ENCODE measurements at regions not wholly inside any gene's neighbourhood (a gene's known extent, or its start where the extent isn't known, plus 50 kb on each side); places are given as distances from the start of the nearest gene placed in this dataset.

GRCh38 chr13:74485757-74486156, 351.6 kb upstream of the KLF12 start:
- Histone ChIP-seq H3K4me2 (ENCODE audit: insufficient read depth, low read length) (no peak overlapping the region), H3K36me3 (ENCODE audit: control insufficient read depth, insufficient read depth, low read length) (no peaks in the 10 kb centered on the region), H3K79me2 (ENCODE audit: control insufficient read depth, insufficient read depth, low read length) (no peaks in the 10 kb centered on the region), H3K4me3 (no peak overlapping the region), H4K20me1 (replicated peaks; ENCODE audit: control insufficient read depth, insufficient read depth, low read length) (no peaks in the 10 kb centered on the region), H3K27ac (ENCODE audit: extremely low read depth, low read depth, low read length) (no peak overlapping the region), H3K9me3 (replicated peaks; ENCODE audit: control insufficient read depth, insufficient read depth, low read depth, low read length) (no peaks in the 10 kb centered on the region), H3K4me1 (replicated peaks in 1 of 2; ENCODE audit: control insufficient read depth in 2 of 2, insufficient read depth in 2 of 2, low read length in 2 of 2) (no peaks in the 10 kb centered on the region), H3K9ac (ENCODE audit: insufficient read depth in 1 of 2, low read depth in 2 of 2, low read length in 2 of 2) (no peak overlapping the region), H2AFZ (ENCODE audit: low read depth, low read length) (no peak overlapping the region), H3K9me1 (ENCODE audit: control insufficient read depth, insufficient read depth, low read length) (no peaks in the 10 kb centered on the region), H3K27me3 (ENCODE audit: control insufficient read depth in 2 of 2, insufficient read depth in 2 of 2, low read length in 2 of 2) (no peaks in the 10 kb centered on the region)
- in situ Hi-C loops (cut with MboI) (no loop called here), intact Hi-C loops (cut with micrococcal nuclease) (no loop called here)
- ATAC-seq, result no peak
- no TSS peak for BruUV-seq (replicated peaks)
- no peak for DNase-seq (ENCODE audit: extremely low read depth in 1 of 4, low spot score in 3 of 4)
- ChIA-PET POLR2A (no interaction called here), CTCF (ENCODE audit: low intra/inter-chr PET ratio) (no interaction called here)
- no peak for TF ChIP-seq SMARCA4 (IDR thresholded peaks at IDR 0.05)
- TF ChIP-seq TBL1XR1 (IDR thresholded peaks at IDR 0.05; ENCODE audit: low read length in 2 of 2), result no peak
- WGBS (ENCODE audit: insufficient coverage, low coverage, missing lambda C conversion rate), result 0% methylated on average over 1 of the region's 1 CpG
- FAIRE-seq, result no peak

- FAIRE-seq, result no peak
- 0% methylated on average over 1 of the region's 2 CpGs for WGBS (ENCODE audit: insufficient coverage, low coverage, missing lambda C conversion rate)
- no peak overlapping the region for H3K4me2 ChIP-seq (ENCODE audit: insufficient read depth, low read length)
- no peak overlapping the region for H2AFZ ChIP-seq (ENCODE audit: low read depth, low read length)
- no peaks in the 10 kb centered on the region for H3K9me1 ChIP-seq (ENCODE audit: control insufficient read depth, insufficient read depth, low read length)
- H3K36me3 ChIP-seq (ENCODE audit: control insufficient read depth, insufficient read depth, low read length), result no peaks in the 10 kb centered on the region
- H3K4me1 ChIP-seq (replicated peaks in 1 of 2; ENCODE audit: control insufficient read depth in 2 of 2, insufficient read depth in 2 of 2, low read length in 2 of 2), result no peaks in the 10 kb centered on the region
- DNase-seq (ENCODE audit: extremely low read depth in 1 of 4, low spot score in 3 of 4), result no peak
- no TSS peak for BruUV-seq (replicated peaks)
- in situ Hi-C loops (cut with MboI) (no loop called here), intact Hi-C loops (cut with micrococcal nuclease) (no loop called here)
- H3K27ac ChIP-seq (ENCODE audit: extremely low read depth, low read depth, low read length), result no peak overlapping the region
- no peak overlapping the region for H3K4me3 ChIP-seq
- H4K20me1 ChIP-seq (replicated peaks; ENCODE audit: control insufficient read depth, insufficient read depth, low read length), result no peaks in the 10 kb centered on the region
- no peak overlapping the region for H3K9ac ChIP-seq (ENCODE audit: insufficient read depth in 1 of 2, low read depth in 2 of 2, low read length in 2 of 2)
- no peaks in the 10 kb centered on the region for H3K9me3 ChIP-seq (replicated peaks; ENCODE audit: control insufficient read depth, insufficient read depth, low read depth, low read length)
- no peak for ATAC-seq
- POLR2A ChIA-PET, result no interaction called here
- no peaks in the 10 kb centered on the region for H3K79me2 ChIP-seq (ENCODE audit: control insufficient read depth, insufficient read depth, low read length)
- H3K27me3 ChIP-seq (ENCODE audit: control insufficient read depth in 2 of 2, insufficient read depth in 2 of 2, low read length in 2 of 2), result no peaks in the 10 kb centered on the region
- CTCF ChIA-PET (ENCODE audit: low intra/inter-chr PET ratio), result no interaction called here
- TF ChIP-seq L3MBTL2 (IDR thresholded peaks at IDR 0.05) (no peak), MAX (CRISPR knock-in tag; IDR thresholded peaks at IDR 0.05) (no peak), VEZF1 (CRISPR knock-in tag; IDR thresholded peaks at IDR 0.05) (no peak), NR4A1 (CRISPR knock-in tag; IDR thresholded peaks at IDR 0.05) (no peak), NR4A1 (tag; IDR thresholded peaks at IDR 0.05) (no peak), IRF2 (CRISPR knock-in tag; IDR thresholded peaks at IDR 0.05) (no peak), STAT6 (CRISPR knock-in tag; IDR thresholded peaks at IDR 0.05) (no peak), SMARCB1 (IDR thresholded peaks at IDR 0.05; ENCODE audit: insufficient read length, low read depth) (no peak), HMGXB4 (CRISPR knock-in tag; IDR thresholded peaks at IDR 0.05) (no peak), ZNF384 (IDR thresholded peaks at IDR 0.05; ENCODE audit: low read depth, low read length) (no peak)
Measured at GRCh38 chr13:74479124-74479523, 344.9 kb upstream of the KLF12 start.

Measured in K562 (cell line).